GM18951 (cell line): ENCODE measurements at regions not wholly inside any gene's neighbourhood (a gene's known extent, or its start where the extent isn't known, plus 50 kb on each side); places are given as distances from the start of the nearest gene placed in this dataset.

Source experiments
- POLR2A ChIP-seq: IDR thresholded peaks from 4 replicates; pipeline ENCODE4 v1.6.1; 2011; ENCODE audit warnings: mild to moderate bottlenecking; ENCODE audit not compliant: insufficient read length, insufficient read depth; ENCODE audit errors: extremely low read depth
- in situ Hi-C: fragments of 300-500 bp; cut with MboI; formaldehyde crosslinking; loops from one replicate; pipeline ENCODE4 v1.12.0; 2022; ENCODE audit warnings: low sequenced_read_pairs, mixed read lengths, inconsistent platforms; ENCODE audit not compliant: unreplicated experiment

- in situ Hi-C loops, result no loop called here
- no peak for TF ChIP-seq POLR2A
Observed at GRCh38 chr20:7617797-7618196, 322.5 kb downstream of the HAO1 start.

GRCh38 chr20:7622399-7622961 is 317.8 kb downstream of the HAO1 start:
- TF ChIP-seq POLR2A, result no peak
- in situ Hi-C loops, result no loop called here

- in situ Hi-C loops, result no loop called here
- no peak for TF ChIP-seq POLR2A
Observed at GRCh38 chr20:7624886-7625285, 315.4 kb downstream of the HAO1 start.

- no peak for TF ChIP-seq POLR2A
Observed at GRCh38 chr20:7627734-7628663, 312.3 kb downstream of the HAO1 start.

GRCh38 chr20:7629880-7630279 is 310.4 kb downstream of the HAO1 start:
- TF ChIP-seq POLR2A, result no peak
- in situ Hi-C loops, result no loop called here

More at GRCh38 chr20:7627734-7628663, 312.3 kb downstream of the HAO1 start:
- in situ Hi-C loops, result no loop called here

- in situ Hi-C loops, result no loop called here
- TF ChIP-seq POLR2A, result no peak
Observed at GRCh38 chr20:7637184-7637583, 303.1 kb downstream of the HAO1 start.

GRCh38 chr20:7650086-7650879 is 290.0 kb downstream of the HAO1 start:
- in situ Hi-C loops, result no loop called here
- TF ChIP-seq POLR2A, result no peak

GRCh38 chr20:7654231-7654630 is 286.0 kb downstream of the HAO1 start:
- in situ Hi-C loops, result no loop called here
- no peak for TF ChIP-seq POLR2A

GRCh38 chr20:7656687-7657467 is 283.4 kb downstream of the HAO1 start:
- in situ Hi-C loops, result no loop called here

GRCh38 chr20:7657569-7657968 is 282.7 kb downstream of the HAO1 start:
- TF ChIP-seq POLR2A, result no peak
- in situ Hi-C loops, result no loop called here

More at GRCh38 chr20:7656687-7657467, 283.4 kb downstream of the HAO1 start:
- no peak for TF ChIP-seq POLR2A

GRCh38 chr20:7660165-7660564 is 280.1 kb downstream of the HAO1 start:
- in situ Hi-C loops, result no loop called here
- no peak for TF ChIP-seq POLR2A

GRCh38 chr20:7665376-7665775 is 274.9 kb downstream of the HAO1 start:
- in situ Hi-C loops, result no loop called here
- TF ChIP-seq POLR2A, result no peak
